Suppressor macrophage (primary cell): ENCODE measurements at regions not wholly inside any gene's neighbourhood (a gene's known extent, or its start where the extent isn't known, plus 50 kb on each side); places are given as distances from the start of the nearest gene placed in this dataset.
"Not testable (repeated sequence)": the region's sequence is repeated elsewhere in the genome, so short reads cannot be mapped to it uniquely, and the experiment has no call there.

Experiments
- DNase-seq, 4 experiments: peaks; one replicate each; pipeline ENCODE4 v3.0.0-alpha.2; 2020 to 2022

- DNase-seq: not testable (repeated sequence)
Measured at GRCh38 chr6:142016666-142017065, 116.1 kb upstream of the GJE1 start.

- not testable (repeated sequence) for DNase-seq
Measured at GRCh38 chr6:142015463-142015862, 117.3 kb upstream of the GJE1 start.

- DNase-seq: no peak
Measured at GRCh38 chr6:142015011-142015410, 117.7 kb upstream of the GJE1 start.

GRCh38 chr6:142014515-142014914, 118.2 kb upstream of the GJE1 start:
- DNase-seq: no peak

GRCh38 chr6:142013875-142014495, 118.7 kb upstream of the GJE1 start:
- no peak for DNase-seq

- no peak for DNase-seq
Measured at GRCh38 chr6:142013287-142013686, 119.4 kb upstream of the GJE1 start.

GRCh38 chr6:142011775-142012174, 121.0 kb upstream of the GJE1 start:
- DNase-seq: no peak

- DNase-seq: no peak
Measured at GRCh38 chr6:142011156-142011555, 121.6 kb upstream of the GJE1 start.

- DNase-seq: no peak
Measured at GRCh38 chr6:142009647-142010046, 123.1 kb upstream of the GJE1 start.

GRCh38 chr6:142008781-142009180, 123.9 kb upstream of the GJE1 start:
- no peak for DNase-seq

- no peak for DNase-seq
Measured at GRCh38 chr6:142008016-142008735, 124.5 kb upstream of the GJE1 start.

- no peak for DNase-seq
Measured at GRCh38 chr6:142005021-142005420, 127.7 kb upstream of the GJE1 start.

GRCh38 chr6:142002825-142003405, 129.8 kb upstream of the GJE1 start:
- DNase-seq: no peak

- no peak for DNase-seq
Measured at GRCh38 chr6:141996823-141997222, 135.9 kb upstream of the GJE1 start.

- DNase-seq: no peak
Measured at GRCh38 chr6:141992109-141992508, 140.6 kb upstream of the GJE1 start.

GRCh38 chr6:141990840-141991239, 141.9 kb upstream of the GJE1 start:
- no peak for DNase-seq

- no peak for DNase-seq
Measured at GRCh38 chr6:141989706-141989959, 143.1 kb upstream of the GJE1 start.

- peak; percentile 26 to 41 (median 36) for DNase-seq
Measured at GRCh38 chr6:141988954-141989705, 143.6 kb upstream of the GJE1 start.

- DNase-seq: no peak
Measured at GRCh38 chr6:141988327-141988726, 144.4 kb upstream of the GJE1 start.

- no peak for DNase-seq
Measured at GRCh38 chr6:141986457-141986856, 146.3 kb upstream of the GJE1 start.

- DNase-seq: no peak
Measured at GRCh38 chr6:141981190-141981589, 151.5 kb upstream of the GJE1 start.

- DNase-seq: no peak
Measured at GRCh38 chr6:141977782-141978181, 154.9 kb upstream of the GJE1 start.

GRCh38 chr6:141976994-141977393, 155.7 kb upstream of the GJE1 start:
- DNase-seq: no peak
